ENCODE measurements at regions not wholly inside any gene's neighbourhood (a gene's known extent, or its start where the extent isn't known, plus 50 kb on each side); places are given as distances from the start of the nearest gene placed in this dataset.

DNA sequence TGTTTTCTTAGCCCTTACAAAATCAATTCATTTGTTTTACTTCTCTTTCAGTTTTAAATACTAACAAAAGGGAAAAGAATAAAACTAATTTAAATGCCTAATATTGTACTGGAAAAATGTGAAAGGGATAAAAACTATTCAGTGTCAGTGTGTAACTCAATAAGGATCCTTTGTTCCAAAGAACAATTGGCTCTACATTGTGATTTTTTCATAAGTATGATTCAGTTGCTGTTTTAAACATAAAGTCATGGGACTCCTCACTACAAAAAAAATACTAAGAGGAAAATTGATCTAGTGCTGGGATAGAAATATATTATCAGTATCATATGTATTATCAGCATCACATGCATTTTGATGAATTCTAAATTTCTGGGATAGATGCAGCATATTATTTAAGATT is 199.4 kb upstream of the TRAM1L1 start:
- no TSS peak for BruUV-seq (replicated peaks)

DNA sequence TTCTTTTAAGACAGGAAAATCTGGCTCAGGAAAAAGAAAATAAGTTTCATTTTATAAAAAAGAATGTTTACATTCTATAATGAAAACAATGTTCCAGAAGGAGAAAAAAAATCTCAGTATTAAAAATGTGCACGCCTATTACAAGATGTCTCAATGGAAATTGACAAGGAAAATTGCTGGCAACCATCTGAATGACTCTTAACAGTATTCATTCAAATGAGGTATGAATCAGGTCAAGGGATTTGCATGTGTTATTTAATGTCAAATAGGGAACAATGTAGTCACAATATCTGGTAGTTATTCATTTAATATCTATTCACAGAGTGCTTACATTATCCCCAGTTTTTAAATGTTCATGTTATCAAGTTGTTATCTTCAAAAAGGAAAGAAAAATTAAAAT is 208.4 kb upstream of the TRAM1L1 start:
- TF ChIP-seq EZH2phosphoT487 (IDR thresholded peaks at IDR 0.05; ENCODE audit: borderline replicate concordance, low read depth, low read length), result no peak
- TF ChIP-seq, protein P1, sequence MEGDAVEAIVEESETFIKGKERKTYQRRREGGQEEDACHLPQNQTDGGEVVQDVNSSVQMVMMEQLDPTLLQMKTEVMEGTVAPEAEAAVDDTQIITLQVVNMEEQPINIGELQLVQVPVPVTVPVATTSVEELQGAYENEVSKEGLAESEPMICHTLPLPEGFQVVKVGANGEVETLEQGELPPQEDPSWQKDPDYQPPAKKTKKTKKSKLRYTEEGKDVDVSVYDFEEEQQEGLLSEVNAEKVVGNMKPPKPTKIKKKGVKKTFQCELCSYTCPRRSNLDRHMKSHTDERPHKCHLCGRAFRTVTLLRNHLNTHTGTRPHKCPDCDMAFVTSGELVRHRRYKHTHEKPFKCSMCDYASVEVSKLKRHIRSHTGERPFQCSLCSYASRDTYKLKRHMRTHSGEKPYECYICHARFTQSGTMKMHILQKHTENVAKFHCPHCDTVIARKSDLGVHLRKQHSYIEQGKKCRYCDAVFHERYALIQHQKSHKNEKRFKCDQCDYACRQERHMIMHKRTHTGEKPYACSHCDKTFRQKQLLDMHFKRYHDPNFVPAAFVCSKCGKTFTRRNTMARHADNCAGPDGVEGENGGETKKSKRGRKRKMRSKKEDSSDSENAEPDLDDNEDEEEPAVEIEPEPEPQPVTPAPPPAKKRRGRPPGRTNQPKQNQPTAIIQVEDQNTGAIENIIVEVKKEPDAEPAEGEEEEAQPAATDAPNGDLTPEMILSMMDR (conservative IDR thresholded peaks at IDR 0.05; ENCODE audit: low read length), result no peak
- BruUV-seq (replicated peaks), result no TSS peak
- POLR2A ChIA-PET, result no interaction called here
- H4K20me1 ChIP-seq (ENCODE audit: insufficient read depth, low read length), result no peaks in the 10 kb centered on the region
- no peaks in the 10 kb centered on the region for H3K9me2 ChIP-seq (ENCODE audit: insufficient read depth, low read length)
- no peak overlapping the region for H3K4me2 ChIP-seq (ENCODE audit: low read length)
- CTCF ChIA-PET (ENCODE audit: unreplicated experiment), result no interaction called here
- H3K79me2 ChIP-seq (ENCODE audit: insufficient read depth, low read depth, low read length), result no peaks in the 10 kb centered on the region
- intact Hi-C loops (cut with micrococcal nuclease; ENCODE audit: unreplicated experiment), result no loop called here
- no peak overlapping the region for H2AFZ ChIP-seq (ENCODE audit: low read length)
- DNase-seq (ENCODE audit: low spot score), result no peak
- no peaks in the 10 kb centered on the region for H3K36me3 ChIP-seq (ENCODE audit: insufficient read depth, low read length)
- H3K4me1 ChIP-seq (ENCODE audit: insufficient read depth, low read length, poor library complexity, severe bottlenecking), result no peaks in the 10 kb centered on the region
- H3K4me3 ChIP-seq (ENCODE audit: low read depth, low read length, poor library complexity, severe bottlenecking), result no peak overlapping the region
- no peak overlapping the region for H3K27ac ChIP-seq (ENCODE audit: low read depth, low read length, poor library complexity, severe bottlenecking)
- H3K9me3 ChIP-seq (ENCODE audit: low read length), result no peaks in the 10 kb centered on the region

More for the DNA sequence above, 199.4 kb upstream of the TRAM1L1 start:
- no peak for TF ChIP-seq EZH2phosphoT487 (IDR thresholded peaks at IDR 0.05; ENCODE audit: borderline replicate concordance, low read depth, low read length)
- TF ChIP-seq, protein P1 (conservative IDR thresholded peaks at IDR 0.05; ENCODE audit: low read length), result no peak
- Histone ChIP-seq H3K36me3 (ENCODE audit: insufficient read depth, low read length) (no peaks in the 10 kb centered on the region), H3K27ac (ENCODE audit: low read depth, low read length, poor library complexity, severe bottlenecking) (no peak overlapping the region), H3K9me3 (ENCODE audit: low read length) (no peaks in the 10 kb centered on the region), H3K79me2 (ENCODE audit: insufficient read depth, low read depth, low read length) (no peaks in the 10 kb centered on the region), H4K20me1 (ENCODE audit: insufficient read depth, low read length) (no peaks in the 10 kb centered on the region), H3K4me2 (ENCODE audit: low read length) (no peak overlapping the region), H3K4me1 (ENCODE audit: insufficient read depth, low read length, poor library complexity, severe bottlenecking) (no peaks in the 10 kb centered on the region), H2AFZ (ENCODE audit: low read length) (no peak overlapping the region), H3K4me3 (ENCODE audit: low read depth, low read length, poor library complexity, severe bottlenecking) (no peak overlapping the region), H3K9me2 (ENCODE audit: insufficient read depth, low read length) (no peaks in the 10 kb centered on the region)
- intact Hi-C loops (cut with micrococcal nuclease; ENCODE audit: unreplicated experiment), result no loop called here
- ChIA-PET CTCF (ENCODE audit: unreplicated experiment) (no interaction called here), POLR2A (interaction anchor here (0.8 to 1.2 kb wide), 2 partner anchors 11 to 34 kb away, joined by 3 read pairs; no protein-coding TSS in a partner anchor)
- no peak for DNase-seq (ENCODE audit: low spot score)

DNA sequence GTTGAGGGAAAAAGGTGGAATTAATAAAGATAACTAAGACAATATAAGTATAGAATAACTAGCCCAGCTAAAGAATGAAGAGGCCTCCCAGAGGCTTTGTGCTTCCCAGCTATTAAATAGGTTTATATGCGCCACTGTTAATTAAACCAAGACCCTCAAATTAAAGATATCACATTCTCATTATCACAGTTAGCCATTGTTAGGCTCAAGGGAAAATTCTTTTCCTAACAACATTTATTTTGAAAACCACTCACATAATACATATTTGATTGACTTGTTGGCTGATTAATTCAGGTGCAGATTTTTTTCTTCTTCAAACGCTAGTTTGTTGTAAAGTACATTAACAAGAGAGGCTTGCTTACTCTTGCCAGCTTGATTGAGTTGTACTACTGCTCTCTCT is 216.8 kb upstream of the TRAM1L1 start:
- no peaks in the 10 kb centered on the region for H3K79me2 ChIP-seq (ENCODE audit: insufficient read depth, low read depth, low read length)
- BruUV-seq (replicated peaks), result no TSS peak
- H3K4me2 ChIP-seq (ENCODE audit: low read length), result no peak overlapping the region
- no peak overlapping the region for H2AFZ ChIP-seq (ENCODE audit: low read length)
- H4K20me1 ChIP-seq (ENCODE audit: insufficient read depth, low read length), result no peaks in the 10 kb centered on the region
- DNase-seq (ENCODE audit: low spot score), result no peak
- CTCF ChIA-PET (ENCODE audit: unreplicated experiment), result no interaction called here
- no peaks in the 10 kb centered on the region for H3K4me1 ChIP-seq (ENCODE audit: insufficient read depth, low read length, poor library complexity, severe bottlenecking)
- H3K27ac ChIP-seq (ENCODE audit: low read depth, low read length, poor library complexity, severe bottlenecking), result no peak overlapping the region
- no peaks in the 10 kb centered on the region for H3K9me3 ChIP-seq (ENCODE audit: low read length)
- TF ChIP-seq, protein P1 (conservative IDR thresholded peaks at IDR 0.05; ENCODE audit: low read length), result no peak
- TF ChIP-seq EZH2phosphoT487 (IDR thresholded peaks at IDR 0.05; ENCODE audit: borderline replicate concordance, low read depth, low read length), result no peak
- H3K4me3 ChIP-seq (ENCODE audit: low read depth, low read length, poor library complexity, severe bottlenecking), result no peak overlapping the region
- H3K9me2 ChIP-seq (ENCODE audit: insufficient read depth, low read length), result no peaks in the 10 kb centered on the region
- POLR2A ChIA-PET, result no interaction called here
- intact Hi-C loops (cut with micrococcal nuclease; ENCODE audit: unreplicated experiment), result no loop called here
- H3K36me3 ChIP-seq (ENCODE audit: insufficient read depth, low read length), result no peaks in the 10 kb centered on the region
